ENCODE measurements at regions not wholly inside any gene's neighbourhood (a gene's known extent, or its start where the extent isn't known, plus 50 kb on each side); places are given as distances from the start of the nearest gene placed in this dataset.

GRCh38 chr18:57900906-57901435 lies 97.9 kb upstream of the ATP8B1 start:
- Histone ChIP-seq H2AK5ac (ENCODE audit: low read depth, low read length) (no peak overlapping the region), H2BK20ac (ENCODE audit: low read depth, low read length) (no peak overlapping the region), H3K23ac (ENCODE audit: low read depth, low read length) (no peak overlapping the region), H4K8ac (ENCODE audit: low read depth in 2 of 2, low read length in 2 of 2) (no peak overlapping the region), H3K14ac (replicated peaks; ENCODE audit: low read depth, low read length) (no peak overlapping the region), H2AK9ac (replicated peaks; ENCODE audit: low read depth, low read length, poor library complexity) (no peak overlapping the region), H3K9me1 (ENCODE audit: insufficient read depth, low read length) (peaks cover 9% of the 10 kb centered on the region), H3K4me2 (ENCODE audit: low read depth, low read length) (no peak overlapping the region), H4K20me1 (ENCODE audit: insufficient read depth, low read length) (peaks cover 3% of the 10 kb centered on the region; the same call in 1 of the 2 replicates), H2BK5ac (ENCODE audit: low read depth, low read length, poor library complexity, severe bottlenecking) (no peak overlapping the region), H4K91ac (ENCODE audit: insufficient read depth, low read depth, low read length) (no peak overlapping the region), H3K18ac (ENCODE audit: low read depth, low read length) (no peak overlapping the region), H3K27me3 (ENCODE audit: control insufficient read depth, insufficient read depth, low read length) (peaks cover 5% of the 10 kb centered on the region), H3K4me3 (ENCODE audit: insufficient read depth, low read depth, low read length) (no peak overlapping the region), H3K9ac (ENCODE audit: low read depth, low read length) (no peak overlapping the region), H3K4ac (ENCODE audit: low read depth, low read length) (no peak overlapping the region), H3K4me1 (ENCODE audit: control insufficient read depth, insufficient read depth, low read length) (peaks cover 7% of the 10 kb centered on the region), H2BK15ac (ENCODE audit: low read depth, low read length) (no peak overlapping the region), H3K79me1 (ENCODE audit: low read depth in 1 of 2, low read length in 2 of 2) (no peaks in the 10 kb centered on the region), H3K27ac (ENCODE audit: insufficient read depth, low read length) (no peak overlapping the region), H3K36me3 (ENCODE audit: control insufficient read depth, insufficient read depth, low read length) (no peaks in the 10 kb centered on the region), H2AFZ (replicated peaks; ENCODE audit: low read length, poor library complexity) (no peak overlapping the region), H4K5ac (ENCODE audit: low read depth, low read length) (no peak overlapping the region), H3K56ac (ENCODE audit: extremely low read depth, insufficient read depth, low read length) (no peak overlapping the region), H3K9me3 (ENCODE audit: control insufficient read depth, insufficient read depth, low read length) (peaks cover 2% of the 10 kb centered on the region; the same call in 1 of the 2 replicates), H2BK120ac (ENCODE audit: low read depth, low read length) (no peak overlapping the region)
- POLR2A ChIA-PET (ENCODE audit: unreplicated experiment) = no interaction called here
- ATAC-seq (ENCODE audit: low read depth) (no peak), DNase-seq (no peak)
- TF ChIP-seq SMC3 (IDR thresholded peaks at IDR 0.05; ENCODE audit: low read depth, low read length) (no peak), RCOR1 (IDR thresholded peaks at IDR 0.05; ENCODE audit: insufficient replicate concordance, low read length) (no peak), RFX5 (IDR thresholded peaks at IDR 0.05; ENCODE audit: low read depth, low read length) (no peak), CTCF (conservative IDR thresholded peaks at IDR 0.05; ENCODE audit: low read depth, low read length) (no peak), CEBPB (IDR thresholded peaks at IDR 0.05; ENCODE audit: low read depth, low read length) (no peak), NFE2L2 (IDR thresholded peaks at IDR 0.05; ENCODE audit: low read depth, low read length) (no peak), CHD1 (IDR thresholded peaks at IDR 0.05; ENCODE audit: low read depth, low read length) (no peak)
- CTCF ChIA-PET = interaction anchor here (1.2 kb wide), 1 partner anchor 10 kb away, joined by 3 read pairs; no protein-coding TSS in a partner anchor
- intact Hi-C loops (cut with micrococcal nuclease) (no loop called here), dilution Hi-C loops (cut with HindIII; ENCODE audit: low sequenced_read_pairs, unreplicated experiment) (no loop called here), in situ Hi-C loops (cut with MboI; ENCODE audit: low sequenced_read_pairs) (no loop called here)
- no CpG with 5 or more reads among the region's 3 CpGs for WGBS, 2 experiments (ENCODE audit: extremely low coverage in 2 of 2, insufficient read length in 1 of 2)
- BruUV-seq (replicated peaks) = no TSS peak

Data from IMR-90 (cell line).